H1 (cell line): ENCODE measurements at regions not wholly inside any gene's neighbourhood (a gene's known extent, or its start where the extent isn't known, plus 50 kb on each side); places are given as distances from the start of the nearest gene placed in this dataset.

ENCODE experiments used
- EGR1 ChIP-seq: IDR thresholded peaks from 2 replicates; pipeline ENCODE4 v1.6.1; 2011; ENCODE audit warnings: low read depth, low read length, borderline replicate concordance
- EP300 ChIP-seq, 2 experiments: IDR thresholded peaks; 1 replicate in 1 of 2; 2 replicates in 1 of 2; pipeline ENCODE4 v1.6.1; 2011 to 2012; ENCODE audit warnings: low read depth in 2 of 2, low read length in 2 of 2, mild to moderate bottlenecking in 2 of 2, borderline replicate concordance in 1 of 2, inconsistent platforms in 1 of 2, moderate library complexity in 1 of 2
- EZH2 ChIP-seq: fragments of 200-600 bp; sonication (generic); IDR thresholded peaks from 2 replicates; pipeline ENCODE4 v1.7.1; 2012; ENCODE audit warnings: low read depth, mild to moderate bottlenecking, moderate library complexity, low read length, inconsistent platforms; ENCODE audit not compliant: severe bottlenecking
- POLR2A ChIP-seq, 2 experiments: IDR thresholded peaks; 1 replicate in 1 of 2; 2 replicates in 1 of 2; pipeline ENCODE4 v1.6.1; 2011; ENCODE audit warnings: low read depth in 2 of 2, low read length in 2 of 2, mild to moderate bottlenecking in 2 of 2; ENCODE audit errors: control extremely low read depth in 1 of 2
- POLR2AphosphoS5 ChIP-seq: IDR thresholded peaks from 2 replicates; pipeline ENCODE4 v1.6.1; 2011; ENCODE audit warnings: low read depth, low read length
- SP1 ChIP-seq: IDR thresholded peaks from 2 replicates; pipeline ENCODE4 v1.6.1; 2011; ENCODE audit warnings: low read depth, low read length
- TAF7 ChIP-seq: optimal IDR thresholded peaks from 2 replicates; pipeline ENCODE3; 2011; ENCODE audit warnings: low read depth, mild to moderate bottlenecking, inconsistent platforms, low read length, moderate library complexity, borderline replicate concordance
- TF ChIP-seq, protein P1 (sequence below), 3 experiments: IDR thresholded peaks; 1 replicate in 2 of 3; 2 replicates in 1 of 3; pipeline versions ENCODE4 v1.5.1 to v1.6.1; 2011; ENCODE audit warnings: low read length in 3 of 3, mild to moderate bottlenecking in 3 of 3, inconsistent platforms in 2 of 3, low read depth in 1 of 3, moderate library complexity in 1 of 3; ENCODE audit not compliant: insufficient read depth in 1 of 3; ENCODE audit errors: control extremely low read depth in 1 of 3
- TF ChIP-seq, protein P2 (sequence below): IDR thresholded peaks from 2 replicates; pipeline ENCODE4 v1.6.1; 2012; ENCODE audit warnings: low read length, inconsistent platforms

DNA sequence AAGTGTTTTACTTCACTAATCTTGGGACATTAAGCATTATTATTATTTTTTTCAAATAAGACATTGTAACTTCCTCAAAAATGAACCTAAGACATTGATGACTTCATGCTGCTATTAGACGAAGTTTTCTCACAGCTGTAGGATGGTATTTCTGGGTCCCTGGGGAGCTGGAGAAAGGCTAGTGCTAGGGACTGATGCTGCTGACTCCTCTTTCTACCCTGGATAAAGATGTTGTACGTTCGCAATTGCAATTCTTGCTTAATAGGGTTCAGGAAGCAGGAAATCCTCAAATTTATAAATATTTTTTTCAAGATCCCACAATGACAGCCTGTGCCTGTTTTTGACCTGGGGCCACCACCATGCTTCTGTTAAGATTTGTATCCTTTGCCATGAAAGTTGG is 526.0 kb downstream of the CCSER2 start:
- no peak for TF ChIP-seq EZH2
- TF ChIP-seq SP1 = no peak
- no peak for TF ChIP-seq TAF7
- TF ChIP-seq, protein P1, sequence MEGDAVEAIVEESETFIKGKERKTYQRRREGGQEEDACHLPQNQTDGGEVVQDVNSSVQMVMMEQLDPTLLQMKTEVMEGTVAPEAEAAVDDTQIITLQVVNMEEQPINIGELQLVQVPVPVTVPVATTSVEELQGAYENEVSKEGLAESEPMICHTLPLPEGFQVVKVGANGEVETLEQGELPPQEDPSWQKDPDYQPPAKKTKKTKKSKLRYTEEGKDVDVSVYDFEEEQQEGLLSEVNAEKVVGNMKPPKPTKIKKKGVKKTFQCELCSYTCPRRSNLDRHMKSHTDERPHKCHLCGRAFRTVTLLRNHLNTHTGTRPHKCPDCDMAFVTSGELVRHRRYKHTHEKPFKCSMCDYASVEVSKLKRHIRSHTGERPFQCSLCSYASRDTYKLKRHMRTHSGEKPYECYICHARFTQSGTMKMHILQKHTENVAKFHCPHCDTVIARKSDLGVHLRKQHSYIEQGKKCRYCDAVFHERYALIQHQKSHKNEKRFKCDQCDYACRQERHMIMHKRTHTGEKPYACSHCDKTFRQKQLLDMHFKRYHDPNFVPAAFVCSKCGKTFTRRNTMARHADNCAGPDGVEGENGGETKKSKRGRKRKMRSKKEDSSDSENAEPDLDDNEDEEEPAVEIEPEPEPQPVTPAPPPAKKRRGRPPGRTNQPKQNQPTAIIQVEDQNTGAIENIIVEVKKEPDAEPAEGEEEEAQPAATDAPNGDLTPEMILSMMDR (IDR thresholded peaks at IDR 0.05; ENCODE audit: control extremely low read depth in 1 of 3, insufficient read depth in 1 of 3, low read depth in 1 of 3, low read length in 3 of 3) = no peak
- TF ChIP-seq POLR2AphosphoS5 = no peak
- TF ChIP-seq EGR1 = no peak
- no peak for TF ChIP-seq POLR2A (IDR thresholded peaks at IDR 0.05; ENCODE audit: control extremely low read depth in 1 of 2, low read depth in 2 of 2, low read length in 2 of 2)
- no peak for TF ChIP-seq EP300 (IDR thresholded peaks at IDR 0.05; ENCODE audit: borderline replicate concordance in 1 of 2, low read depth in 2 of 2, low read length in 2 of 2)
- TF ChIP-seq, protein P2, sequence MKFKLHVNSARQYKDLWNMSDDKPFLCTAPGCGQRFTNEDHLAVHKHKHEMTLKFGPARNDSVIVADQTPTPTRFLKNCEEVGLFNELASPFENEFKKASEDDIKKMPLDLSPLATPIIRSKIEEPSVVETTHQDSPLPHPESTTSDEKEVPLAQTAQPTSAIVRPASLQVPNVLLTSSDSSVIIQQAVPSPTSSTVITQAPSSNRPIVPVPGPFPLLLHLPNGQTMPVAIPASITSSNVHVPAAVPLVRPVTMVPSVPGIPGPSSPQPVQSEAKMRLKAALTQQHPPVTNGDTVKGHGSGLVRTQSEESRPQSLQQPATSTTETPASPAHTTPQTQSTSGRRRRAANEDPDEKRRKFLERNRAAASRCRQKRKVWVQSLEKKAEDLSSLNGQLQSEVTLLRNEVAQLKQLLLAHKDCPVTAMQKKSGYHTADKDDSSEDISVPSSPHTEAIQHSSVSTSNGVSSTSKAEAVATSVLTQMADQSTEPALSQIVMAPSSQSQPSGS = no peak
